Activated T-cell treated with anti-CD3 and anti-CD28 coated beads for 48 hours (primary cell): ENCODE measurements at regions not wholly inside any gene's neighbourhood (a gene's known extent, or its start where the extent isn't known, plus 50 kb on each side); places are given as distances from the start of the nearest gene placed in this dataset.
"Not testable (repeated sequence)": the region's sequence is repeated elsewhere in the genome, so short reads cannot be mapped to it uniquely, and the experiment has no call there.

Experiments
- DNase-seq: peaks from one replicate; pipeline ENCODE4 v3.0.0-alpha.2; 2020; ENCODE audit warnings: low read depth

DNA sequence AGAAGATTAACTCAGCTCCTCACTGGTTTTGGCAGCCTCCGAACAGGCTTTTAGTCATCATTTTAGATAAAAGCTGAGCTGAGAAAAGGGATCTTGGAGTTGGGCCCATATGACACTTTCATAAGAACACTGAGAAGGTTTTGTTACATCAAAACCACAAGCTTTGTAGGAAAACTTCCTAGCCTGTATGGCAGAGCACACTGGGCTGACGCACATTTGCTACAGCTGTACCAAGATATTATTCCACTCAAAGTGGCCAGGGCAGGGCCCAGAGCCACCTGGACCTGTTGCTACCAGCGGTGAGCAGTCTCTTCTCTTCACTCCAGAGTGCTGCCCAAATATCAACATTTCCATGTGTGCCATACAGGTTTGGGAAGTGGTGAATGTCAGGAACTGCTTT is 160.5 kb upstream of the CCDC54 start:
- DNase-seq, result no peak

DNA sequence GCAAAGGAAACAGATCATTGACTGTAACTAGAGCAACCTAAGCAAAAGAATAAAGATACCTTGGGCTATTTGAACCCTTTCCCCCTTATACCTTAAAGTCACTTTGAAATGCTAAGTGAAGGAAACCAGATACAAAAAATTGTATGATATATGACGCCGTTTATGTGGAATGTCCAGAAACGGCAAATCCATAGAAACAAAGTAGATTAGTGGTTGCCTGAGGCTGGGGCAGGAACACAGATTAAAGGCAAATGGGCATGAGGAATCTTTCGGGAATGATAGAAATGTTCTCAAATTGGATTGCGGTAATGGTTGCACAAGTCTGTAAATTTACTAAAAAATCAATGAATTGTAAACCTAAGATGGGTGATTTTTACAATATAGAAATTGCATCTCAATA is 160.1 kb upstream of the CCDC54 start:
- DNase-seq, result no peak

DNA sequence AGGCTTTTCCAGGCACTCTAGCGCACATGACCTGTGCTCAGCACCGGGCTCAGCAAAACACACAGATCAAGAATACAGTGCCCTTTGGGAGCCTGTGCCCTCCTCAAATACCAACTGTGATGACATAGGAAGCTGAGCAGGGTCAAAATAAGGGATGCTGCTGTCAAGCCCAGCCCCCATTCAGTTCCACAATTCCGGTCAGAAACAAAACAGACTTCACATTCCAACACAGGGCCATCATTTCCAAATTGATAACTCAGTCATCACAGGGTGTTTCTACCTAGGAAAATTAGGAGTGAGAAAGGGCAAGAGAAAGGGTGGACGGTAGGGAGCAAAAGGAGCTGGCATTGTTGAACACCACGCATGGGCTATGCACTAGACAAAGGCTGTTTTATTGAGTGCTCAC is 158.4 kb upstream of the CCDC54 start:
- no peak for DNase-seq

DNA sequence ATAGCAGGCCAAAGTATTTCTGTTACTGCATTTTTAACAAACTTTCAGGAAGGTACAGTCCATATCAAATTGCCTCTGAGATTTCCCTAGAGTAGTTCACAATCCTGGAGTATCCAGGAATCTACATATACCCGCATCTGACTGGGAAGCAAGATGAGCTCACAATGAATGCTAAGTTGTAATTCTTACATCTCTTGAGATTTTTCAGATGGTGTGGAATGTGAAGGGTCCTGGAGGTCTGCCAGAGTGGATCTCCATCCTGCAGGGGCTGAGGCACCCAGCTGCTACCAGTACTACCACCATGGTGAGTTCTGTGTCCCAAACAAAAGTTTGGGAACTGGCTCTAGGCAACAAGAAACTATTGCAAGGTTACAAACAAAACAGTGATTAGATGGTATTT is 156.7 kb upstream of the CCDC54 start:
- no peak for DNase-seq

DNA sequence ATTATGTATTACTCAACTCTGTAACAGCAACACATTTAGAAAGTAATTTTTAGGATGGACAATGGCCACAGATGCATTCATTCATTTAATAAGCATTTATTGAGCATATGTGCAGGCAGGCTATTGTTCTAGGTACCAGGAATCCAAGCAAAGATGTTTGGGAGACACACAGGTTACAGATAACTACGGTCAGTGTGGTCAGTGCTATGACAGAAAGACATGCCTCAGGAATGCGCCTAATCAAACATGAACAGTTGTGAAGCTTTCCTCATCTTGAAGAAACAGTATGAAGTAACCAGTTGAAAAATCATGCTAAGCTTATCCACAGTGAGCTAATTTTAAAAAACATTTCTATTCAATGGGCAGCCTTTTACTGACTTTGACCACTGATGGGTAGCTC is 155.4 kb upstream of the CCDC54 start:
- no peak for DNase-seq

DNA sequence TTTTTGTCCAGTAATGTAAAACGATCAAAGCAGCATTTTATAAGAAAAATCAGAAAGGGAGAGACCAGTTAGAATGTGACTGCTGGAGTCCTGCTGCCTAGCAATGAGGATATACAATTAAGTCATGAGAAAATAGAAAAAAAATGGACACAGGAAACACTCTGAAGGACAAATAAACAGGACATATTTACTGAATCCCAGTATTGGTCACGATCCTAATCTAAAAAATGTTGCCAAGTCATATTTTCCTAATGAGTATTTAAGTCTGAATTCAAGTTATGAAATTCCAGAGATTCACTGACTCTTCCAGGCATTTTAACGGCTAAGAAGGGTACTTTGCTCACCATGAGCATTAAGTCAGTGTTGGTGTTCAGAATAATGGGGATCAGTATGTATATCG is 154.3 kb upstream of the CCDC54 start:
- no peak for DNase-seq

DNA sequence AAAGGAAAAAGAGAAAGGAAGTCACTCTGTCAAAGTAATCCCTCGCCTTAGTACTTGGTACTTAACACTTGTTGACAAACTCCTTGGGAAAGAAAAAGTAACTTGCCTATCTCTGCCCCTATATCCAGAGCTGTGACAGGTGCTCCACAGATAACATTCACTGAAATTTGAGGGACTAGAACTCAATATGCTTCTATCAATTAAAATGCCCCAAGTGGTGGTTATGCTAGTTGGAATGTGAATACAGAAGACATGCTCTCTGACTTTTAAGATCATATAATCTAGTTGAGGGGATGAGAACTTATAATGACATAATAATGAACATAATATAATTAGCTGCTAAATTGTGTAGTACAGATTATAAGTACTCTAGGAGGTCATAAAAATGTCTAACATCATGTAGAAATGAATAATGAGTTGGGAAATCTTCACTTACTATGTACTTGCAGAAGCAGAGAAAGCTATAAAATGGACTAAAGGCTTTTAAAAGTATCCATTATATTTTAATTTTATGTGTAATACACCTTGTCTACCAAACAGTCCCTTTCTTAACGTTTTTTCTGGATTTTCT is 153.1 kb upstream of the CCDC54 start:
- no peak for DNase-seq

DNA sequence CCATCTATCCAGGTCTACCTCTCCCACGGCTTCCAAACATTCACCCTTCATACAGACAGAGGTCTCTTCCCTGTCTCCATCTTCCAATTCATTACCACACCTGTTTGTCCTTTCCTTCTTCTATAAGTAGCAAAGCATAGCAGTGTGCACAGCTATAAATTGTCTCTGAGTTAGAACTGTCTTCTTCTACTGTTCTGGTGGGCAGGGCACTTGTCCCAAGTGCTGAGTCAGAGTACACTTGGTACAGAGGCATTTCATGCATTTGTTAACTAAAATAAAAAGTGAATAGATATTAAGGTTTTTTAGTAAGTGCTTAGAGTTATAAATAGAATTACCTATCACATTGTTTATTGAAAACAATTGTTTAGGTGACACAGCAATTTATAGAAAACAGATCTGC is 150.1 kb upstream of the CCDC54 start:
- DNase-seq, result no peak

DNA sequence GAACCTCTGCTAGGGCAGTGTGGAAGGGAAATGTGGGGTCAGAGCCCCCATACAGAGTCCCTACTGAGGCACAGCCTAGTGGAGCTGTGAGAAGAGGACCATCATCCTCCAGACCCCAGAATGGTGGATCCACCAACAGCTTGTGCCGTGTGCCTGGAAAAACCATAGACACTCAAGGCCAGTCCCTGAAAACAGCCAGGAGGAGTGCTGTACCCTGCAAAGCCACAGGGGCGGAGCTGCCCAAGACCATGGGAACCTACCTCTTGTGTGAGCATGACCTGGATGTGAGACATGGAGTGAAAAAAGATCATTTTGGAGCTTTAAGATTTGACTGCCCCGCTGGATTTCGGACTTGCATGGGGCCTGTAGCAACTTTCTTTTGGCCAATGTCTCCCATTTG is 143.4 kb upstream of the CCDC54 start:
- not testable (repeated sequence) for DNase-seq

DNA sequence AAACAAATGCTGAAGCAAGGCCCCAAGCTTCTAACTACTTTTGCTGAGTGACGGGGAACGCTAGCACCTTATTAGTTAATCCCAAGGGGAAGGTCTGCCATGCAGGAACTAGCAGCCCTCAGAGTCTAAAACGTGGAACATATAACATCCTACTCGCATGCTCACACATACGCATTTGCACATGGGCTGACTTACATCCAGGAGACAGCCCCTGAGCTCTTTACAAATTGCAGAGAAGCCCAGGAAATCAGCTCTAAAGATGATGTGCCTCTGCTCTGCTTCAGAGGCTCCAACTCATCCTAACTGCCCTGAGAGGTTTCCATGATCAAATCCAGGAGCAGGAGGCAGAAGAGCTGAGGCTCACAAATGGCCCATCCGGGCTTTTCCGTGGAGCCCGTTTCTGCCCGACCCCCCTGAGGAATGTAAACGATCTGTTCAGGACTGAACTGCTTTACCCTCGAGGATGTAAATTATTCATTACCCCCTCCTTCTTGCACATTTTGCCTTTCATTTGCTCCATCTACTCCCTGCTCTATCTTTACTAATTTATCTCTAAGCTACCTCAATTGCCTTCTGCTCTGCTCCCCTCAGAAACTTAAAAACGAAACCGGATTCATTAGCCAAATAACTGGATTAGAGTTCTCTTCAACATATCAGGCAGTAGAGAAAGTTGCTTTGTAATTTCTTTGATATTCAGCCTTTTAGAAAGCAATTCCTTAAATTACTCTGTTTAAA is 141.9 kb upstream of the CCDC54 start:
- DNase-seq, result no peak

DNA sequence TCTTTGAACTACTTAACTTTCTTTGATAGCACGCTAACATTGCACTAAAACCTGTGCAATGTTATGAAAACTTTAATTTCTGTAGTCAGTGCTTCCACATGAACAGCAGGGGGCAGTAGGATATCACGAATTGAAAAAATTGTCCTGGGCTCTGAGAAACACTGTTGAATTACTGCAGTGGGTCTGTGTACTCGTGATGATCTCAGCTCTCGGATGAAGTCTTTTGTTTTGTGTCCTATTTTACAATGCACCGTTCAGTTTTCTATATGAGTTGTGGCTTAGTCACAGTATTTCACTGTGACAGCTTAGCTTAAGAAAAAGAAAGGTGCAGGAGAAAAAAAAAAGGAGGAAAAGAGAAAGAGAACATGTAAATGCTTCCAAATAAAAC is 141.3 kb upstream of the CCDC54 start:
- peak; percentile 5 for DNase-seq

DNA sequence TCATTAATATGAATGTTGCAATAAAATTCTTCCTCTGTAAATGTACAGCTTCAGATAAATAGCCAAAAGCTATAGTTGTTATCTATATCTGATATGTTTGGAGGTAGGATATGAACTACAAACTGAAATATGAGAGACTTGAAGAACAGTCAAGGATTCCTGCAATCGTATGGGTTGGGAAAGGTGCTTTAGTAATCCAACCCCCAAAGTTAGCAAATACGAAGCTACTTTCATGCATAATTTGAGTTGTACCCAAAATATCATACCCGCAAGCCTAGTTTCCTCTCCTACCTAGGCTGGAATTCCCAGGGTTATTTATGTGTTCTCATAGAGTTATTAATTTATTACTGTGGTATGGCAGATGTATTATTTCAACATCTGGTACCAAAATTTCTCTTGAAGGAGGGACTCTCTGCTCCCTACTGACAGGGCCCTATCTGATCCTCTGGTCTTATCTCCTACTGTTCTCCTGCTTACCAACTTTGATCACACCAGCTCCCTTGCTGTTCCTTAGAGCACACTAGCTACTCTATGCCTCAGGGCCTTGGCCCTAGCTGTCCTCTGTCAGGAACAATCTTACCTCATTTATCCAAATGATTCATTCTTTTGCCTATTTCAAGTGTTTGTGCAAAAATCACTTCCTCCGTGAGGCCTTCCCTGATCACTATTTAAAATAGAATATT is 140.4 kb upstream of the CCDC54 start:
- DNase-seq, result no peak

DNA sequence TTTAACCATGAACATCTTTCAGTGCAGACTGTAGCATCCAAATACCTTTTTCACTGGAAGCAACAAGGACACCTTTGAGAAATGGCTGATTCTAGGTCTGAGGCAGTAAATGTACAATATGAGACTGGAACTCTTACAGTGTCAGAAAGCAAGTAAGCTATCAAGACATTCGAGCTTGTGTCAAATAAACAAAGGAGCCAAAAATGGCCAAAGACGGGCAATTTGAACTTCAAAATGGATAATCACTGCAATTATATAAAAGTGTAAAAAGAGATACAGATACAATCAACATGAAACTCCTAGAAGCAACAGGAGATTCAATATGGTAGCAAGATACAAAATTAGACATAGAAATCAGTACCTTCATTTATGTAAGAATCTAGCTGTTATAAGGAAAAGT is 138.5 kb upstream of the CCDC54 start:
- no peak for DNase-seq

DNA sequence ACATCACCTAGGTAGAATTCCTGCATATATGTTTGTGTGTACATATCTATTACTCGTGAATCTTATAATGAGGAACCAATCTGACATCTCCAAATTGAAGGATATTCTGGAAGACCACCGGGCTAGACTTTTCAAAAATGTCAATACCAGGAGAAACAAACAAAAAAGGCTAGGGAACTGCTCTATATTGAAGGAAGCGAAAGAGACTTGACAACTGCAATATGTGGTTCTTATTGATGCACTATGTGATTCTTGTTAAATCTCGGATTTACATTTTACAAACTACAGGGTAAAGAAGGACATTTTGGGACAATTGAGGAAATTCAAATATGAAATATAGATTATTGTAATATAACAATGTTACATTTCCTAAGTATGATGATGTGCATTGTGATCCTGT is 137.5 kb upstream of the CCDC54 start:
- DNase-seq, result no peak

DNA sequence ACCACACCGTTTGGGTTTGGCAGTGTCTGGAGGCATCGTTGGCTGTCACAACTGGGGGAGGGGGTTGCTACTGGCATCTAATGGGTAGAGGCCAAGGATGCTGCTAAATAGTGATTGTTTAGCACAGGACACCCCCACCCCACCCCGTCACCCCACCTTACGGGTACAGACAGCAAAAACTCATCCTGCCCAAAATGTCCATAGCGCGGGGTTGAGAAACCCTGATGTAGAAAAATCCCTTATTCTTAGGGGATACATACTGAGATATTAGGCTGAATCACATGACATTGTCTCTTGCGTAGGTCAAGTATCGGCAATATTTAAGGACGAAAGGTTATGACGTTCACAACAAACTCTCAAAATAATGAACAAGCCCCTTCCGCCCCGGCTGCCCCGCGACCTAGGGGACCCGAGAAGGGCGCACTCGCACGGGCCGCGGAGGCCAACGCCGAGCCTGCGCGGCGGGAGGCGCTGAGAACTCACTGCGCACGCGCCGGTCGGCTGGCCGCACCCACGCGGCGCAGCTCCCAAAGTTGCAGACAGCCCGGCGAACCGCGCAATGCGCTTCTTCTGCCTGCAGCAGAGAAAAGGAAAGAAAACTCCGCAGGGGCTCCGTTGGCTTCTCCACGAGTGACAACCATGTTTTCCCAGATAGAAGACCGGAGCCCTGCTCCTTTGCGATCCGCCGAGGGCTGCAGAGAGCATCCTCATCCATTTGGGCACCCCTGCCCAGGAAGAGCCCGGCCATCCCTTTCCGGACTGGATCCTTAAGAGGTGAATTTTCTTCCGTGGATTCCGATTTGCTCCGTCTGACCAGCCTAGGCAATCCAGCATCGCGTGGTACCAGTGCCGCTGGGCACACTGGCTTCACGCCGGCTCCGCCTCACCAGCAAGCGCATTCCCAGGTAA is 136.8 kb upstream of the CCDC54 start:
- DNase-seq, result peak; percentile 76

DNA sequence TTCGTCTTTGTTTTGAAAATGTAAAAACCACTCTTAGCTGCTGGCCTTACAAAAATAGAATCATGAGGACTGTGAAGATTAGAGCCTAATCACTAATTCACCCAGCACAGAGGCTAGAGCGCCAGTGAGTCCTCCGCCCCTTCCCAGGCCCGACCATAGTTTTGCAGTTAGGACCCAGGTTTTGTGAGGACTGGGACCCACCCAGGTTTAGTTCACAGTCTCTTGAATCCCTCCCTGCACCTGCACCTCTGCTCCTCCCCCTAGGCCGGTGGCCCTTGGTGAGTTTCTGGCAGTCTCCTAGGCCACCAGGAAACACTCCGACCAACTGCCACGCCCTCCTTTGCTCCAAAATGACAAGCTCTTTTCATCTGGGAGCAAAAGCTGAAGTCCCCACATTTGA is 136.0 kb upstream of the CCDC54 start:
- DNase-seq, result peak; percentile 8

DNA sequence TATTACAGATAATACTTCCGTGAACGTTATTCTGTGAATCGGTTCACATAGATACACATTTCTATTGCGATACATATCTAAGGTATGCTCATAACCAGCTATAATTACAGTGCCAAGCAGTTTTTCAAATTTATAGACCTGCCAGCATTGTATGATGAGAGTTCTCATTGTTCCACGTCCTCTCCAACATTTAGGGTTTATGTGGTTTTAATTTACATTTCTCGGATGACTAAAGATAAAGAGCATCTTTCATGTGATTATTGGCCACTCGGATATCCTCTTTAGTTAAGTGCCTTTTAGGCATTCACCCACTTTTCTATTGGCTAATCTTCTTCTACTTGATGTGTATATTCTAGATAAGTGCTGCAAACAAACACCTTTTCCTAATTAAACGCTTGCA is 134.7 kb upstream of the CCDC54 start:
- no peak for DNase-seq

DNA sequence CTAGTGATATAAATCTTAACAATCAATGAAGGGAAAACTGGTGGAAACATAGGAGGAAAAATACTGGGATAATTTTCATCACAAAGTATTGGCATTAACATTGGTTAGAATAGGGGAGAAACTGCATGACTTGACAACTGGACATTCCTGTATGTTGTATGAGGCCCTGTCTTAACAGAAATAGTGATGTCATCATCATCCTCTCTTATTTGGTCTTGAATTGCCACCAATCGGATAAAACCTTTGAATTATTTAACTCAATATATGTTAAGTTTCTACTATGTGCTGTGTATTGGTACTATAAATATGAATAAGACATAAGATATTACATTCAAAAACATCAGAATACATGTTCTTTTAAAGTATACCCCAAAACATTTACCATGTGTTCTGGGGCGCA is 130.1 kb upstream of the CCDC54 start:
- no peak for DNase-seq

DNA sequence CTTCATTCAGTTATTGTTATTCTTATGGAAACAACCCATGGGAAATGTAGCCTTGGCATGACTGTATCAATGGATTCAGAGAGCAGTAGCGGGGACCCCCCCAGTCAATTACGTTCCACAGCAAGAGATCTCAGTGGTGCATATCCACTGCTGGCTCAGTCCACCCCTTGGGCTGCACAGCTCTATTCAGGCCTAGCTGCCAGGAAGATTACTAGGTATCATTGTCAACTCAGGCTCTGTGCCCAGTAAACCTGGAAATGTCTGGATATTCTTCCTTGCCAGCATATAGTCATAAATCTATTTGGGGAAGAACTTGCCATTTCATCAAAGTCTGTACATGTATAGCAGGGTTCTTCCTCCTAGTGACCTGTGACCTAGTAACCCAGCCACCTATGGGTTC is 128.1 kb upstream of the CCDC54 start:
- DNase-seq, result no peak

DNA sequence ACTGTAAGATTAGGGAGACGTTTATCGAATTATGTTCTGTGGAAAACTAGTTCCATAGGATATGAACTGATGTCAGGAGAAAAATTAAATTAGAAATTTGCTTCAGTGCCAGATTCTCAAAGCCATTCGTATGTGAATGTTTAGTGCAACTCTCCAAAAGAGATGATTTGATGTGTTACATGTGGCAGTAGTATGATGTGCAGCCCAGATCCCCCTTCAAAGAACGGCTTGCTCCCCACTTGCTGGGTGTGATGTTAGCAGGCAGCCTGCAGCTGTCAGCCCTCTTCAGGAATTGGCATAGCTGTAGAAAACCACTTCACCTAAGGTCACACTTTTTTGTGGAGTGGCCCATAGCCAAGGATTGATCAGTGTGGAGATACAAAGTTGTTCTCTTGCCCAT is 127.0 kb upstream of the CCDC54 start:
- no peak for DNase-seq

DNA sequence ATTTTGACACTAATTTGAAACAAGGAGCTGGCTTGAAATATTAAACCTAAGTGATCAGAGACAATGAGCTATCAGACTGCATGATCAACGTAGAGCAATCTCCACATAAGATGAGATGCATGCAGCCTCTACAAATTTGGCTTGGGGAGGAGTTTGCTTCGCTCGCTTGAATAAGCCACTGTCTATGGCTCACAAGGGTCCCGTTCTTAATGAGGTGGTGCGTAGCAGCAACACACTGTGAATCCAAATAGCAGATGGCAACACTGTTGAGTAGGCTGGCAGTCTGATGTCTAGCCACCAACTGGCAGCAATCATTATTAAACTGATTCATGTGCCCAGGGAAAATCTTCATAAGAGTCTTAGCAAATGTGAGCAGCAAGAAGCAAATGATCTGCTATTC is 125.4 kb upstream of the CCDC54 start:
- no peak for DNase-seq

DNA sequence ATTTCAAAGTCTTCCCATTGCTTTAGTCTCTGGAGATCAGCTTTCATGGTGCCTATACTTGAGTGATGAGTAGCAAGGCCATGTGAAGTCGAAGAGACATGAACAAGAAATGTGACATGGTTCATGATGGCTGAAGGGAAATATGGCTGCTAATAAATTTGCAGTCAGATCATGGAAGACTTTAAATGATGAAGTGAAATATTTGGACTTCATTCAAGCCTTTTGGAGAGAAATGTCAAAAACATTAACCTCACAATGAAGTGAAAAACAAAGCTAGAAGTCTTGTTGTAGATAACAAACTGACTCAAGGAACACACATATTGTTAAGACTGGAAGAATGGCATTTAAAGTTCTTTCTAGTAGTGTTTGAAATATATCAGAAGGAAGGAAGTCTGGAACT is 120.3 kb upstream of the CCDC54 start:
- no peak for DNase-seq

DNA sequence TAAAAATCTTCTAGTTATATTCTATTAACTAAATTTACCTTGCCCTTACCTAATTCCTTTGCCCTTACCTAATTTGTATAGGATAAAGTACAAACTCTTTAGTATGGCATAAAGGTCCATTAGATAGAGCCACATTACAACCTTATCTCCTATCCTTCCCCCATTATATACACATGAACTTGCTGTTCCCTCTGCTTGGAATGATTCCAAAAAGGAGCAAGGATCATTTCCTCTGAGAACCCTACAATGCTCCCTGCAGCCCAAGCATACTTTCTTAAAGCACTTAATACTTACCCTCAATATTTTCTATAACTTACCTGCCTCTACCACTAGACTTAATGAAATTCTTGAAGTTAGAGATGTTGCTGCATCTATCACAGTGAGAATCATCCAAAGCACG is 118.9 kb upstream of the CCDC54 start:
- DNase-seq, result no peak
